HG03520 (cell line): ENCODE measurements at regions not wholly inside any gene's neighbourhood (a gene's known extent, or its start where the extent isn't known, plus 50 kb on each side); places are given as distances from the start of the nearest gene placed in this dataset.

Experiments
- ATAC-seq: cut with Tn5 transposase; IDR thresholded peaks from one replicate; pipeline ENCODE4 v1.9.1; 2021; ENCODE audit warnings: mild to moderate bottlenecking, moderate library complexity; ENCODE audit not compliant: unreplicated experiment

- no peak for ATAC-seq
Observed at GRCh38 chr10:16348891-16349290, 87.9 kb upstream of the PTER start.

DNA sequence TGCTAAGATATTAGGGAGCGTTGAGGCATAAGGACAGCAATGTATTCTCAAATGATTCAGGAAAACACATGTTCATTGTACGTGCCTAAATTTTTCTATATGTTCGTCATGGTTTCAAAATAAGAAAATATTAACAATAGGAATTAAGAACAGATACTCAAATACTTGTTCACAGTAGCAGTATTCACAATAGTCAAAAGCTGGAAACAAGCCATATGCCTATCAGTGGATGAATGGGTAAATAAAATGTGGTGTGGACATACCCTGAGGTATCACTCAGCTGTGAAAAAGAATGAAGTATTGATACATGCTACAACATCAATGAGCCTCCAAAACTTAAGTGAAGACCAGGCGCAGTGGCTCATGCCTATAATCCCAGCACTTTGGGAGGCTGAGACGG lies 84.7 kb upstream of the PTER start:
- ATAC-seq: no peak

DNA sequence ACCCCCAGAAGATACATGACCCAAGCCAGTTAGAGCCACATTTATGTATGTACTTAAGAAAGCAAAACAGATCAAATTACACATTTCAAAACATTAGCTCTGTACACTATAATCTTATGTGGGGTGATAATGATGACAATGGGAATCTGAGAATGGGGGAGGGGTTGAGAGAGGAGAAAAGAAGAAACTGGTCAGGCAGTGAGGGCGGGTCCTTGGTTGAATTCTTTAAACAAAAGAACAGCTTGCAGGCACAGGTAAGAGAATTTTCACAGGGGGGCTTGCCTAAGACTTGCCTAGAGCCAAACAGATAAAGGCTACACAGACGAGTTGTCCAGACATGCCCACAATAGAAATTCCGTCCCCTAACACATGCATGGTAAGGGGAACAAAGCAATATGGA lies 76.8 kb upstream of the PTER start:
- no peak for ATAC-seq

DNA sequence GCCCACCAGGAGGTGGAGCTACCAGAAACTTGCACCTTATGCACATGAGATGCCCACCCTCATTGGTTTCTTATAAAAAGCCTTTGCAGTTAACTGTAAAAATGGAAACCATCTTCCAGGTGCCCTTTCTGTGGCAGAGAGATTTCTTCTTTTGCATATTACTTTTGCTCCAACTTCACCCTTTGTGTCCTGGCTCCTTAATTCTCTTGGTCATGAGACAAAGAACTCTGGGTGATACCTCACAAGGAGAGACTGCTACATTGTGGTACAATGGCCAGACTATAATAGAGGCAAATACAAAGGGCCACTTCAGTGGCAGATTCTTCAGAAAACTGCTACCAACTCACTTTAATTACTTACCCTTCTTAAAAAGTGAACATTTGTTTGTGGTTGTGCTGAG lies 76.4 kb upstream of the PTER start:
- no peak for ATAC-seq

- ATAC-seq: no peak
Observed at GRCh38 chr10:16361086-16361485, 75.7 kb upstream of the PTER start.

DNA sequence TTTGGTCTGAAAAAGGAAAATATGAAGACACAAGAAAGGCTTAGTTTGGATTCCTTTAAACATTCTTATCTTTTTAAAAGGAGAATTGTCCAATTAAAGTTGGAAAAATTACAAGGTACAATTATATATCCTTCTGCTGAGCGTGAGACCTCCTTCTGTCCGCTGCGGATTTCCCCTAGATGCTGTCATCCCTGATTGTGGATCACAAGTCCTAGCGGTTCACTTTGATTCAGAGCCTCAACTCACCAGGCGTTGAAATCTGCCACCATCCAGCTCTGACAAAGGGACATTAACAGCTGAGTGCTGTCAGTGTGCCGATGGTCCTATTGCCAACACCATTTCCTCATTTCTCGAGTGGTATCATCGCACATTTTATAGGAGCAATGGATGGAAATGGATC lies 73.1 kb upstream of the PTER start:
- no peak for ATAC-seq

GRCh38 chr10:16367621-16368292 lies 69.1 kb upstream of the PTER start:
- no peak for ATAC-seq

GRCh38 chr10:16381083-16381482 lies 55.7 kb upstream of the PTER start:
- ATAC-seq: peak; percentile 79

- no peak for ATAC-seq
Observed at GRCh38 chr10:16384021-16384420, 52.8 kb upstream of the PTER start.

DNA sequence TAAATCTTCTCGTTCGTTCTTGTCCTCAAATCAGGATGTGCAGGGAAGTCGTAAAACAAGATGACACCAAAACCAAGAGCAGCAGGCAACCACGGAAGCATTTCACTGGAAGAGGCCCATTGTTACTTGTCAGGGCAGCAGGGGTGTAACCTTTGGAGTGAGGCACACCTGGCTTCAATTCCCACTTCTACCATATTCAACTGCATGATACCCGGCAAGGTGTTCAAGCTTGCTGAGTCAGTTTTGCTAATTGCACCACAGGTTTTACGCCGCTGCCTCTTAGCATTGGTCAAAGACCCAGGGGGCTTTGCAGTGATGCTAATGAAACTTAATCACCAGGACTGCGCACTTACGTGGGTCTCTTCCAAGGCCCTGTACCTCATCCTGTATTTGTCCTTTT lies 50.0 kb upstream of the PTER start:
- no peak for ATAC-seq
